Astrocyte (in vitro differentiated cells and primary cell): ENCODE measurements at regions not wholly inside any gene's neighbourhood (a gene's known extent, or its start where the extent isn't known, plus 50 kb on each side); places are given as distances from the start of the nearest gene placed in this dataset.

Source experiments
- DNase-seq: peaks from one replicate; pipeline ENCODE4 v3.0.0-alpha.2; 2010; ENCODE audit warnings: low read depth
- FAIRE-seq: peaks from 2 replicates; lab custom pipeline; 2011; peaks lifted over from hg19 to GRCh38; lab: Jason Lieb, UNC
- H2AFZ ChIP-seq: 2 replicates; pipeline ENCODE4 v1.6.0; 2012; ENCODE audit warnings: low read depth, low read length, inconsistent platforms
- H3K27ac ChIP-seq: 2 replicates; pipeline ENCODE4 v1.5.1; 2011; ENCODE audit warnings: low read depth, low read length, inconsistent platforms
- H3K27me3 ChIP-seq: 2 replicates; pipeline ENCODE4 v1.6.0; 2011; ENCODE audit warnings: low read length, inconsistent platforms; ENCODE audit not compliant: insufficient read depth
- H3K36me3 ChIP-seq: 2 replicates; pipeline ENCODE4 v1.5.1; 2011; ENCODE audit warnings: low read length, inconsistent platforms; ENCODE audit not compliant: insufficient read depth
- H3K4me1 ChIP-seq: 2 replicates; pipeline ENCODE4 v1.5.1; 2011; ENCODE audit warnings: low read length, inconsistent platforms; ENCODE audit not compliant: insufficient read depth
- H3K4me2 ChIP-seq: 2 replicates; pipeline ENCODE4 v1.6.0; 2012; ENCODE audit warnings: low read length, inconsistent platforms
- H3K4me3 ChIP-seq: 2 replicates; pipeline ENCODE4 v1.5.1; 2011; ENCODE audit warnings: low read depth, mild to moderate bottlenecking, low read length, inconsistent platforms; ENCODE audit not compliant: insufficient read depth
- H3K79me2 ChIP-seq: 2 replicates; pipeline ENCODE4 v1.6.0; 2012; ENCODE audit warnings: mild to moderate bottlenecking, low read length, inconsistent platforms; ENCODE audit not compliant: insufficient read depth
- H3K9ac ChIP-seq: 2 replicates; pipeline ENCODE4 v1.6.0; 2012; ENCODE audit warnings: mild to moderate bottlenecking, low read length, inconsistent platforms
- H3K9me3 ChIP-seq: 2 replicates; pipeline ENCODE4 v1.5.1; 2012; ENCODE audit warnings: low read depth, mild to moderate bottlenecking, low read length, inconsistent platforms; ENCODE audit not compliant: insufficient read depth
- H4K20me1 ChIP-seq: 2 replicates; pipeline ENCODE4 v1.6.0; 2012; ENCODE audit warnings: low read length, inconsistent platforms; ENCODE audit not compliant: insufficient read depth
- H3K27ac Mint-ChIP-seq: one replicate; pipeline ENCODE4 v1.8.0; 2021; ENCODE audit warnings: mild to moderate bottlenecking, mixed read lengths; ENCODE audit not compliant: unreplicated experiment
- H3K27me3 Mint-ChIP-seq: one replicate; pipeline ENCODE4 v1.8.0; 2021; ENCODE audit warnings: low read depth, mixed read lengths; ENCODE audit not compliant: unreplicated experiment
- H3K36me3 Mint-ChIP-seq: one replicate; pipeline ENCODE4 v1.8.0; 2021; ENCODE audit warnings: low read depth, mixed read lengths; ENCODE audit not compliant: unreplicated experiment
- H3K4me1 Mint-ChIP-seq: one replicate; pipeline ENCODE4 v1.8.0; 2021; ENCODE audit warnings: low read depth, mixed read lengths; ENCODE audit not compliant: unreplicated experiment
- H3K4me3 Mint-ChIP-seq: one replicate; pipeline ENCODE4 v1.8.0; 2021; ENCODE audit warnings: mild to moderate bottlenecking, moderate library complexity, mixed read lengths; ENCODE audit not compliant: unreplicated experiment
- H3K9me3 Mint-ChIP-seq: one replicate; pipeline ENCODE4 v1.8.0; 2021; ENCODE audit warnings: mild to moderate bottlenecking, mixed read lengths; ENCODE audit not compliant: unreplicated experiment
- CTCF ChIP-seq: IDR thresholded peaks from 2 replicates; pipeline ENCODE4 v1.5.1; 2011; ENCODE audit warnings: low read depth, mild to moderate bottlenecking, inconsistent platforms, low read length, moderate library complexity; ENCODE audit not compliant: insufficient read depth
- EZH2 ChIP-seq: IDR thresholded peaks from 2 replicates; pipeline ENCODE4 v1.6.1; 2012; ENCODE audit warnings: mild to moderate bottlenecking, low read length, inconsistent platforms; ENCODE audit not compliant: insufficient read depth

- Histone ChIP-seq H3K4me1 (no peaks in the 10 kb centered on the region), H3K9me3 (no peaks in the 10 kb centered on the region), H3K27ac (no peak overlapping the region), H3K9ac (no peak overlapping the region), H4K20me1 (no peaks in the 10 kb centered on the region), H3K4me3 (no peak overlapping the region), H3K4me2 (no peak overlapping the region), H3K27me3 (no peaks in the 10 kb centered on the region), H3K79me2 (no peaks in the 10 kb centered on the region), H2AFZ (no peak overlapping the region), H3K36me3 (no peaks in the 10 kb centered on the region)
- no peaks in the 10 kb centered on the region for H3K27me3 Mint-ChIP-seq
- no peak for TF ChIP-seq EZH2
- TF ChIP-seq CTCF = no peak
- H3K36me3 Mint-ChIP-seq = no peaks in the 10 kb centered on the region
- DNase-seq = no peak
- H3K9me3 Mint-ChIP-seq = no peaks in the 10 kb centered on the region
- no peak overlapping the region for H3K4me3 Mint-ChIP-seq
- peaks cover 2% of the 10 kb centered on the region for H3K4me1 Mint-ChIP-seq
- H3K27ac Mint-ChIP-seq = no peak overlapping the region
- FAIRE-seq = no peak
Observed at GRCh38 chr6:91719414-91719813, 1132.5 kb upstream of the MAP3K7 start.

- DNase-seq (no peak), FAIRE-seq (no peak)
- H3K36me3 ChIP-seq = no peaks in the 10 kb centered on the region
- no peak overlapping the region for H3K27ac ChIP-seq
- Mint-ChIP-seq H3K4me3 (no peak overlapping the region), H3K27me3 (no peaks in the 10 kb centered on the region), H3K27ac (no peak overlapping the region), H3K9me3 (no peaks in the 10 kb centered on the region), H3K36me3 (no peaks in the 10 kb centered on the region), H3K4me1 (peaks cover 2% of the 10 kb centered on the region)
- H3K4me2 ChIP-seq = no peak overlapping the region
- no peak overlapping the region for H3K4me3 ChIP-seq
- H3K79me2 ChIP-seq = no peaks in the 10 kb centered on the region
- TF ChIP-seq CTCF (no peak), EZH2 (no peak)
- no peaks in the 10 kb centered on the region for H3K27me3 ChIP-seq
- no peaks in the 10 kb centered on the region for H3K4me1 ChIP-seq
- no peak overlapping the region for H2AFZ ChIP-seq
- no peak overlapping the region for H3K9ac ChIP-seq
- H4K20me1 ChIP-seq = no peaks in the 10 kb centered on the region
- H3K9me3 ChIP-seq = no peaks in the 10 kb centered on the region
Observed at GRCh38 chr6:91718198-91718597, 1131.3 kb upstream of the MAP3K7 start.

GRCh38 chr6:91717094-91717493 is 1130.2 kb upstream of the MAP3K7 start:
- H3K4me1 ChIP-seq = no peaks in the 10 kb centered on the region
- no peaks in the 10 kb centered on the region for H3K36me3 ChIP-seq
- H3K4me2 ChIP-seq = no peak overlapping the region
- H3K27me3 ChIP-seq = no peaks in the 10 kb centered on the region
- DNase-seq (no peak), FAIRE-seq (no peak)
- H3K9me3 ChIP-seq = no peaks in the 10 kb centered on the region
- Mint-ChIP-seq H3K9me3 (no peaks in the 10 kb centered on the region), H3K4me3 (no peak overlapping the region), H3K27ac (no peak overlapping the region), H3K36me3 (no peaks in the 10 kb centered on the region), H3K27me3 (no peaks in the 10 kb centered on the region), H3K4me1 (peaks cover 2% of the 10 kb centered on the region)
- H2AFZ ChIP-seq = no peak overlapping the region
- H3K79me2 ChIP-seq = no peaks in the 10 kb centered on the region
- no peak for TF ChIP-seq CTCF
- no peak for TF ChIP-seq EZH2
- no peaks in the 10 kb centered on the region for H4K20me1 ChIP-seq
- no peak overlapping the region for H3K27ac ChIP-seq
- H3K9ac ChIP-seq = no peak overlapping the region
- H3K4me3 ChIP-seq = no peak overlapping the region
